ENCODE measurements at regions not wholly inside any gene's neighbourhood (a gene's known extent, or its start where the extent isn't known, plus 50 kb on each side); places are given as distances from the start of the nearest gene placed in this dataset.
"Not testable (repeated sequence)": the region's sequence is repeated elsewhere in the genome, so short reads cannot be mapped to it uniquely, and the experiment has no call there.

- Histone ChIP-seq H3K27me3 (ENCODE audit: control insufficient read depth, insufficient read depth, low read length) (no peaks in the 10 kb centered on the region), H3K27ac (ENCODE audit: low read depth, low read length) (no peak overlapping the region), H3K9me3 (ENCODE audit: control insufficient read depth, insufficient read depth, low read length) (no peaks in the 10 kb centered on the region), H3K36me3 (ENCODE audit: control insufficient read depth, insufficient read depth, low read length) (no peaks in the 10 kb centered on the region), H3K4me3 (ENCODE audit: low read depth, low read length) (no peak overlapping the region), H3K9ac (ENCODE audit: low read depth, low read length) (no peak overlapping the region), H3K4me1 (ENCODE audit: control insufficient read depth, insufficient read depth, low read length) (peaks cover 23% of the 10 kb centered on the region)
These were observed 255.8 kb downstream of the SOX3 start for GRCh38 chrX:140249088-140249487.

- 0 out of 2 replicates have a peak overlapping the region, but pooled peaks have one; percentile 19 for H3K4me3 ChIP-seq (ENCODE audit: low read depth, low read length)
- no peaks in the 10 kb centered on the region for H3K27me3 ChIP-seq (ENCODE audit: control insufficient read depth, insufficient read depth, low read length)
These were observed 263.9 kb upstream of the CXorf66 start for GRCh38 chrX:140229191-140229590.

GRCh38 chrX:140226037-140226436, 260.7 kb upstream of the CXorf66 start:
- H3K36me3 ChIP-seq (ENCODE audit: control insufficient read depth, insufficient read depth, low read length); H3K9ac ChIP-seq (ENCODE audit: low read depth, low read length); H3K4me1 ChIP-seq (ENCODE audit: control insufficient read depth, insufficient read depth, low read length); H3K27ac ChIP-seq (ENCODE audit: low read depth, low read length); H3K4me3 ChIP-seq (ENCODE audit: low read depth, low read length); H3K9me3 ChIP-seq (ENCODE audit: control insufficient read depth, insufficient read depth, low read length); H3K27me3 ChIP-seq (ENCODE audit: control insufficient read depth, insufficient read depth, low read length): not testable (repeated sequence)

More at GRCh38 chrX:140229191-140229590, 263.9 kb upstream of the CXorf66 start:
- Histone ChIP-seq H3K27ac (ENCODE audit: low read depth, low read length) (peak overlapping the region; percentile 67), H3K9me3 (ENCODE audit: control insufficient read depth, insufficient read depth, low read length) (0 out of 2 replicates have a peak, but pooled peaks cover 3% of the 10 kb centered on the region), H3K9ac (ENCODE audit: low read depth, low read length) (no peak overlapping the region), H3K4me1 (ENCODE audit: control insufficient read depth, insufficient read depth, low read length) (peaks cover 8% of the 10 kb centered on the region), H3K36me3 (ENCODE audit: control insufficient read depth, insufficient read depth, low read length) (no peaks in the 10 kb centered on the region)

GRCh38 chrX:140215894-140216293, 250.6 kb upstream of the CXorf66 start:
- H3K27ac ChIP-seq (ENCODE audit: low read depth, low read length); H3K9me3 ChIP-seq (ENCODE audit: control insufficient read depth, insufficient read depth, low read length); H3K27me3 ChIP-seq (ENCODE audit: control insufficient read depth, insufficient read depth, low read length); H3K9ac ChIP-seq (ENCODE audit: low read depth, low read length); H3K4me1 ChIP-seq (ENCODE audit: control insufficient read depth, insufficient read depth, low read length); H3K36me3 ChIP-seq (ENCODE audit: control insufficient read depth, insufficient read depth, low read length); H3K4me3 ChIP-seq (ENCODE audit: low read depth, low read length): not testable (repeated sequence)

- not testable (repeated sequence) for H3K4me3 ChIP-seq (ENCODE audit: low read depth, low read length); H3K36me3 ChIP-seq (ENCODE audit: control insufficient read depth, insufficient read depth, low read length); H3K4me1 ChIP-seq (ENCODE audit: control insufficient read depth, insufficient read depth, low read length); H3K9me3 ChIP-seq (ENCODE audit: control insufficient read depth, insufficient read depth, low read length); H3K27me3 ChIP-seq (ENCODE audit: control insufficient read depth, insufficient read depth, low read length); H3K27ac ChIP-seq (ENCODE audit: low read depth, low read length); H3K9ac ChIP-seq (ENCODE audit: low read depth, low read length)
These were observed 249.2 kb upstream of the CXorf66 start for GRCh38 chrX:140214518-140214917.

- no peak overlapping the region for H3K9ac ChIP-seq (ENCODE audit: low read depth, low read length)
- no peak overlapping the region for H3K27ac ChIP-seq (ENCODE audit: low read depth, low read length)
- H3K9me3 ChIP-seq (ENCODE audit: control insufficient read depth, insufficient read depth, low read length) = no peaks in the 10 kb centered on the region
- no peaks in the 10 kb centered on the region; the same call in 1 of the 2 replicates for H3K4me1 ChIP-seq (ENCODE audit: control insufficient read depth, insufficient read depth, low read length)
- H3K36me3 ChIP-seq (ENCODE audit: control insufficient read depth, insufficient read depth, low read length) = no peaks in the 10 kb centered on the region
- H3K27me3 ChIP-seq (ENCODE audit: control insufficient read depth, insufficient read depth, low read length) = no peaks in the 10 kb centered on the region
- no peak overlapping the region for H3K4me3 ChIP-seq (ENCODE audit: low read depth, low read length)
These were observed 241.3 kb upstream of the CXorf66 start for GRCh38 chrX:140206657-140207056.

- no peaks in the 10 kb centered on the region for H3K27me3 ChIP-seq (ENCODE audit: control insufficient read depth, insufficient read depth, low read length)
- H3K27ac ChIP-seq (ENCODE audit: low read depth, low read length) = no peak overlapping the region
- no peak overlapping the region for H3K9ac ChIP-seq (ENCODE audit: low read depth, low read length)
- no peaks in the 10 kb centered on the region for H3K9me3 ChIP-seq (ENCODE audit: control insufficient read depth, insufficient read depth, low read length)
- no peaks in the 10 kb centered on the region; the same call in 1 of the 2 replicates for H3K4me1 ChIP-seq (ENCODE audit: control insufficient read depth, insufficient read depth, low read length)
- no peak overlapping the region for H3K4me3 ChIP-seq (ENCODE audit: low read depth, low read length)
- no peaks in the 10 kb centered on the region for H3K36me3 ChIP-seq (ENCODE audit: control insufficient read depth, insufficient read depth, low read length)
These were observed 225.3 kb upstream of the CXorf66 start for GRCh38 chrX:140190441-140191108.

GRCh38 chrX:140180585-140180984, 215.3 kb upstream of the CXorf66 start:
- Histone ChIP-seq H3K27me3 (ENCODE audit: control insufficient read depth, insufficient read depth, low read length) (no peaks in the 10 kb centered on the region), H3K4me3 (ENCODE audit: low read depth, low read length) (no peak overlapping the region), H3K27ac (ENCODE audit: low read depth, low read length) (no peak overlapping the region), H3K9ac (ENCODE audit: low read depth, low read length) (no peak overlapping the region), H3K4me1 (ENCODE audit: control insufficient read depth, insufficient read depth, low read length) (peaks cover 15% of the 10 kb centered on the region), H3K36me3 (ENCODE audit: control insufficient read depth, insufficient read depth, low read length) (no peaks in the 10 kb centered on the region), H3K9me3 (ENCODE audit: control insufficient read depth, insufficient read depth, low read length) (no peaks in the 10 kb centered on the region)

- no peaks in the 10 kb centered on the region for H3K36me3 ChIP-seq (ENCODE audit: control insufficient read depth, insufficient read depth, low read length)
- no peaks in the 10 kb centered on the region for H3K27me3 ChIP-seq (ENCODE audit: control insufficient read depth, insufficient read depth, low read length)
- no peak overlapping the region for H3K27ac ChIP-seq (ENCODE audit: low read depth, low read length)
- H3K4me3 ChIP-seq (ENCODE audit: low read depth, low read length) = no peak overlapping the region
- peaks cover under 1% of the 10 kb centered on the region; the same call in 1 of the 2 replicates for H3K9me3 ChIP-seq (ENCODE audit: control insufficient read depth, insufficient read depth, low read length)
- no peak overlapping the region for H3K9ac ChIP-seq (ENCODE audit: low read depth, low read length)
- peaks cover 15% of the 10 kb centered on the region for H3K4me1 ChIP-seq (ENCODE audit: control insufficient read depth, insufficient read depth, low read length)
These were observed 212.5 kb upstream of the CXorf66 start for GRCh38 chrX:140177821-140178220.

GRCh38 chrX:140172401-140172800, 207.1 kb upstream of the CXorf66 start:
- H3K27me3 ChIP-seq (ENCODE audit: control insufficient read depth, insufficient read depth, low read length) = no peaks in the 10 kb centered on the region

GRCh38 chrX:140167551-140167950, 202.2 kb upstream of the CXorf66 start:
- H3K27me3 ChIP-seq (ENCODE audit: control insufficient read depth, insufficient read depth, low read length) = no peaks in the 10 kb centered on the region

More at GRCh38 chrX:140172401-140172800, 207.1 kb upstream of the CXorf66 start:
- peaks cover 6% of the 10 kb centered on the region for H3K9me3 ChIP-seq (ENCODE audit: control insufficient read depth, insufficient read depth, low read length)
- no peaks in the 10 kb centered on the region for H3K36me3 ChIP-seq (ENCODE audit: control insufficient read depth, insufficient read depth, low read length)
- H3K4me1 ChIP-seq (ENCODE audit: control insufficient read depth, insufficient read depth, low read length) = peaks cover 6% of the 10 kb centered on the region; the same call in 1 of the 2 replicates
- no peak overlapping the region for H3K4me3 ChIP-seq (ENCODE audit: low read depth, low read length)
- H3K9ac ChIP-seq (ENCODE audit: low read depth, low read length) = no peak overlapping the region
- H3K27ac ChIP-seq (ENCODE audit: low read depth, low read length) = no peak overlapping the region

More at GRCh38 chrX:140167551-140167950, 202.2 kb upstream of the CXorf66 start:
- Histone ChIP-seq H3K9me3 (ENCODE audit: control insufficient read depth, insufficient read depth, low read length) (peaks cover 2% of the 10 kb centered on the region; the same call in 1 of the 2 replicates), H3K36me3 (ENCODE audit: control insufficient read depth, insufficient read depth, low read length) (no peaks in the 10 kb centered on the region), H3K27ac (ENCODE audit: low read depth, low read length) (no peak overlapping the region), H3K4me1 (ENCODE audit: control insufficient read depth, insufficient read depth, low read length) (peaks cover 4% of the 10 kb centered on the region; the same call in 1 of the 2 replicates), H3K4me3 (ENCODE audit: low read depth, low read length) (no peak overlapping the region), H3K9ac (ENCODE audit: low read depth, low read length) (no peak overlapping the region)
